Gastroesophageal sphincter (tissue), 3 donors: ENCODE measurements at regions not wholly inside any gene's neighbourhood (a gene's known extent, or its start where the extent isn't known, plus 50 kb on each side); places are given as distances from the start of the nearest gene placed in this dataset.

ENCODE experiments used
- CTCF ChIP-seq, 4 experiments: fragments of 200-600 bp in 2 of 4; fragments of 450-650 bp in 2 of 4; sonication (generic) in 1 of 4; IDR thresholded peaks; one replicate each; pipeline ENCODE4 v1.5.1; 2017 to 2019; ENCODE audit warnings: antibody characterized with exemption in 4 of 4, mild to moderate bottlenecking in 2 of 4, moderate library complexity in 2 of 4
- EP300 ChIP-seq: sonication (generic); formaldehyde crosslinking; IDR thresholded peaks from one replicate; pipeline ENCODE4 v1.6.1; 2017; ENCODE audit warnings: antibody characterized with exemption, mild to moderate bottlenecking
- POLR2A ChIP-seq, 2 donors: fragments of 450-650 bp; IDR thresholded peaks; one replicate each; pipeline ENCODE4 v1.6.1; 2017; ENCODE audit warnings: antibody characterized with exemption in 2 of 2, mild to moderate bottlenecking in 2 of 2, moderate library complexity in 1 of 2
- POLR2AphosphoS5 ChIP-seq: sonication (generic); formaldehyde crosslinking; IDR thresholded peaks from one replicate; pipeline ENCODE4 v1.6.1; 2017; ENCODE audit warnings: antibody characterized with exemption

GRCh38 chr14:29321646-29322045 is 555.1 kb downstream of the FOXG1 start:
- TF ChIP-seq CTCF (IDR thresholded peaks at IDR 0.05) = no peak
- no peak for TF ChIP-seq EP300
- no peak for TF ChIP-seq POLR2AphosphoS5
- no peak for TF ChIP-seq POLR2A (IDR thresholded peaks at IDR 0.05)
